Endothelial cell (in vitro differentiated cells): ENCODE measurements at regions not wholly inside any gene's neighbourhood (a gene's known extent, or its start where the extent isn't known, plus 50 kb on each side); places are given as distances from the start of the nearest gene placed in this dataset.

Source experiments
- DNase-seq: peaks from one replicate; pipeline ENCODE4 v3.0.0; 2021; ENCODE audit warnings: low spot score
- H3K27ac Mint-ChIP-seq: one replicate; pipeline ENCODE4 v1.8.0; 2021; ENCODE audit warnings: mixed read lengths, inconsistent platforms; ENCODE audit not compliant: unreplicated experiment
- H3K27me3 Mint-ChIP-seq: one replicate; pipeline ENCODE4 v1.8.0; 2021; ENCODE audit warnings: mild to moderate bottlenecking, moderate library complexity, mixed read lengths, inconsistent platforms; ENCODE audit not compliant: unreplicated experiment
- H3K36me3 Mint-ChIP-seq: one replicate; pipeline ENCODE4 v1.8.0; 2021; ENCODE audit warnings: mild to moderate bottlenecking, low read depth, mixed read lengths, inconsistent platforms; ENCODE audit not compliant: unreplicated experiment
- H3K4me1 Mint-ChIP-seq: one replicate; pipeline ENCODE4 v1.8.0; 2021; ENCODE audit warnings: mild to moderate bottlenecking, mixed read lengths, inconsistent platforms; ENCODE audit not compliant: unreplicated experiment
- H3K4me3 Mint-ChIP-seq: one replicate; pipeline ENCODE4 v1.8.0; 2021; ENCODE audit warnings: mild to moderate bottlenecking, mixed read lengths, inconsistent platforms; ENCODE audit not compliant: unreplicated experiment
- H3K9me3 Mint-ChIP-seq: one replicate; pipeline ENCODE4 v1.8.0; 2021; ENCODE audit warnings: mixed read lengths, inconsistent platforms; ENCODE audit not compliant: unreplicated experiment
- TF ChIP-seq, protein P1 (sequence below): fragments of 200-600 bp; sonication (generic); IDR thresholded peaks from one replicate; pipeline ENCODE4 v1.5.0; 2021; ENCODE audit warnings: antibody characterized with exemption; ENCODE audit not compliant: unreplicated experiment

DNA sequence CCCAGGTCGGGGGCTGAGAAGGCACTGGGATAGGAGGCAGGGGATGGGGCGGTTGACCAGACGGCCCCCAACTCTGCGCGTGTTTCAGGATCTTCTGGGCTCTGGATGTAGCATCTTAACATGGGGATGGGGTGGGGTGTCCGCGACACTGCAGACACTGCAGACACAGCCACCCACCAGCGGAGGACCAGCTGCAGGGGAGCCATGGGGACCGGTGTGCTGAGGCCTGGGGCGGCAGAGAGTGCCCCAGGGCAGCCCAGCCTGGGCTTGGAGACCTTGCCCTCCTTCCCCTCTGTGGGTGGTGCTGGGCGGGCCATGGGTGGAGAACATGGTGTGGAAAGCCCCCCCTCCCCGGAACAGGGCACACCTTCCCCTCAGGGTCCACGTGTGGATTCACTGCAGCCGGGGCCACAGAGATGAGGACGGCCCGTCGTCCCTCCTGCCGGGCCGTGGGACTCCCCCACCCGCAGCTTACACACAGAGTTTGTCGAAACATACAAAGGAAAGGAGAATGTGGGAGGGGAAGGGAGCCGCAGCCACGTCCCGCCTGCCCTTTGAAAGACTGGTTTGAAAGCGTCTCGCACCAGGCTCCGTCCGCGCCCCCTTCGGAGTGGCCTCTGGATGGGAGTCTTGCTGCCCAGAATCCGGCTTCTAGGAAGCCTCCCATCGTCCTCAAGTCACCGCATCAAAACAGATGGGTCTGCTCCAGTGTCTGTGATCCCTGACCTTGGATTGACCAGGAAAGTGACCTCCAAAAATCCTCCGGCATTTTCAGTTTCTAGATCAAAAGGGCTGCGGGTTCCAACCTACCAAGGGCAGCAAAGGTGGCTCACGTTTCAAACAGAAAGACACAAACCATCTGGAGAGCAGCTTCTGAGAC, 91.5 kb upstream of the TCERG1L start:
- H3K27ac Mint-ChIP-seq: no peak overlapping the region

DNA sequence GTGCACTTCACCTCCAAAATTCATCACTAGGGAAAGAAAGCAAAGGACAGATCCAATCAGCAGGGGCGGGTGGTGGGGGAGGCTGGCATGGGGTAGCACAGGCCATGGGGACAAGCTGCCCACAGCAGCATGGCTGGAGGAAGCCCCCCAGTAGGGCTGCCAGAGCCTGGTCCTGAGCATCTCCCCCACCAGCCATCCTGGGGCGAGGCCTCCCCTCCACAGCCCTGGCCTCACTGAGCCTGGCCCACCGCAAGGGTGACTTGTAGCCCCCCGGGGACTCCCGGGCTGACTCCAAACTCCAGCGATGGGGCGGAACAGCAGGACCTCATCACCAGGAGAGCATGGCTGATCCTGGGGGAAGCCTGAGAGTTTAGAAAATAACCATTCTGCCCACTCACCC, 92.4 kb upstream of the TCERG1L start:
- peaks cover 19% of the 10 kb centered on the region for H3K36me3 Mint-ChIP-seq
- H3K4me3 Mint-ChIP-seq: no peak overlapping the region
- H3K9me3 Mint-ChIP-seq: peaks cover 53% of the 10 kb centered on the region
- H3K4me1 Mint-ChIP-seq: no peaks in the 10 kb centered on the region
- TF ChIP-seq, protein P1, sequence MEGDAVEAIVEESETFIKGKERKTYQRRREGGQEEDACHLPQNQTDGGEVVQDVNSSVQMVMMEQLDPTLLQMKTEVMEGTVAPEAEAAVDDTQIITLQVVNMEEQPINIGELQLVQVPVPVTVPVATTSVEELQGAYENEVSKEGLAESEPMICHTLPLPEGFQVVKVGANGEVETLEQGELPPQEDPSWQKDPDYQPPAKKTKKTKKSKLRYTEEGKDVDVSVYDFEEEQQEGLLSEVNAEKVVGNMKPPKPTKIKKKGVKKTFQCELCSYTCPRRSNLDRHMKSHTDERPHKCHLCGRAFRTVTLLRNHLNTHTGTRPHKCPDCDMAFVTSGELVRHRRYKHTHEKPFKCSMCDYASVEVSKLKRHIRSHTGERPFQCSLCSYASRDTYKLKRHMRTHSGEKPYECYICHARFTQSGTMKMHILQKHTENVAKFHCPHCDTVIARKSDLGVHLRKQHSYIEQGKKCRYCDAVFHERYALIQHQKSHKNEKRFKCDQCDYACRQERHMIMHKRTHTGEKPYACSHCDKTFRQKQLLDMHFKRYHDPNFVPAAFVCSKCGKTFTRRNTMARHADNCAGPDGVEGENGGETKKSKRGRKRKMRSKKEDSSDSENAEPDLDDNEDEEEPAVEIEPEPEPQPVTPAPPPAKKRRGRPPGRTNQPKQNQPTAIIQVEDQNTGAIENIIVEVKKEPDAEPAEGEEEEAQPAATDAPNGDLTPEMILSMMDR: no peak
- DNase-seq: no peak
- peaks cover 12% of the 10 kb centered on the region for H3K27me3 Mint-ChIP-seq
- no peak overlapping the region for H3K27ac Mint-ChIP-seq

More for the DNA sequence above, 91.5 kb upstream of the TCERG1L start:
- peaks cover 58% of the 10 kb centered on the region for H3K9me3 Mint-ChIP-seq
- TF ChIP-seq, protein P1: no peak
- no peak overlapping the region for H3K4me3 Mint-ChIP-seq
- DNase-seq: no peak
- peaks cover 24% of the 10 kb centered on the region for H3K36me3 Mint-ChIP-seq
- H3K4me1 Mint-ChIP-seq: no peaks in the 10 kb centered on the region
- H3K27me3 Mint-ChIP-seq: peaks cover 10% of the 10 kb centered on the region

DNA sequence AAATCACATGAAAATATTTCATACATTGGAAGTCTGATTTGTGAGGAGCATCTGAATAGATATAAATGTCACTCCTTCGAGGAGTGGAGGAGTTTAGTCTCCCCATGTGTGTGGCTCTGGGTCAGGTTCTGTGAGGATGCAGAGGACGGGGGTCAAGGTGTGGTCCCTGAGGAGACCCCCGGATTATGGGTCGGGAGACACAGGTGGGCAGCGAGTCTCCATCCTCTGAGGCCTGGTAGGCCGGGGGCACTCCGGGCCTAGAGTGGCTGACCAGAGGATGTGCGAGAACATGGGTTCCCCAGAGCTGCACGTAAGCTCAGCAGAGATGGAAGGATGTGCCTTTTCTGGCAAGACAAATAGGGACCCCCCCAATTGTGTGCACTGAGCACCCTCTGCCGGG, 93.4 kb upstream of the TCERG1L start:
- TF ChIP-seq, protein P1: no peak
- H3K4me1 Mint-ChIP-seq: no peaks in the 10 kb centered on the region
- peak overlapping the region; percentile 73 for H3K27ac Mint-ChIP-seq
- H3K9me3 Mint-ChIP-seq: peaks cover 52% of the 10 kb centered on the region
- H3K4me3 Mint-ChIP-seq: no peak overlapping the region
- H3K27me3 Mint-ChIP-seq: peaks cover 15% of the 10 kb centered on the region
- H3K36me3 Mint-ChIP-seq: peaks cover 26% of the 10 kb centered on the region
- DNase-seq: no peak

DNA sequence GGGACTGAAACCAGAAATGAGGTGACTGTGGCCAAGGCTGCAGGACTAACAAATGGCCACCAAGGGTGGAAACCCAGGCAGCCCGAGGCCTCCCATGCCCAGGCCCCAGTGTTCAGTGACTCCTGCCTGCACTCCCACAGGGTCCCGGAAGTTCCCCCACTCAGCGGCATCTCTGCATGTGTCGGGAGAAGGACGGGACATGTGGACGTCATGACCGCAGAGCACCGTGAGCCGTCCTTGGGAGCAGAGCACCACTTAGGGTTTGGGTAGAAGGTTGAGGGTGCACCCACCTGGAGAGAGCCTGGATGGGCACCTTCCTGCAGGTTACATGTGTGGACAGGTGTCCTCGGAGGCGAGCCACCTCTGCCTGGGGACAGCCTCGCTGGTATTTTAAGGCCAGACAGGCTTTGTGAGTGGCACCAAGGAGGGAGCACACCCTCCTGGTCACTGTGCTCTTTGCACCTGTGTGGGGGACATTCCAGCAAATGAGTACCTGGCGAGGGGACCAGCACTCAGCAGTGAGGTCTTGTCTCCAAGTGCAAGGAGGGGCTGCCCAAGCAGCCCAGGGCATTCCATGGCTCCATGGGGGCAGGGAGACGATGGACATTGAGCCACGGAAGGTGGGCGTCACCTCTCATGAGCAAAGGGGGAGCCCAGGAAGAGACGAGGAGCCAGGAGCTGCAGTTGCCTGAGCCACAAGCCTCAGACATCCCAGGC, 95.3 kb upstream of the TCERG1L start:
- TF ChIP-seq, protein P1: no peak
- Mint-ChIP-seq H3K36me3 (peaks cover 24% of the 10 kb centered on the region), H3K27ac (no peak overlapping the region), H3K9me3 (peaks cover 41% of the 10 kb centered on the region), H3K4me1 (no peaks in the 10 kb centered on the region), H3K27me3 (peaks cover 13% of the 10 kb centered on the region), H3K4me3 (no peak overlapping the region)
- DNase-seq: no peak

DNA sequence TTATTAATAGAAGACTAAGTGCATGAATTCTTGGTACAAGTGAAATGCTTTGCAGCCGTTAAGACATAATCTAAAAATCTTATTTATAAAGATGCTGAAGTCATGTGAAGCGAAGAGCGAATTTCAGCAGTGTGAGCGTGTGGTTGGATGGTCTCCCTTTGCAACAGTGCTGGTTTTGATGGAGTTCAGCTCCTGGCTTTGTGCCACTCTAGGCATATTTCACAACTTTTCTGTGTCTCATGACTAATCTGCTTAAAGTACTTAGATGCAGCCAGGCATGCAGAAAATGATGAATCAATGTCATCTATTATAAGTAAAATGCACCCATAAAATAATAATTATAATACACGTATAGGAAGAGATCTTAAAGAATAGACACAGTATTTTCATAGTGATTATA, 107.2 kb upstream of the TCERG1L start:
- no peak for DNase-seq
- Mint-ChIP-seq H3K9me3 (peaks cover 39% of the 10 kb centered on the region), H3K27me3 (peaks cover 6% of the 10 kb centered on the region), H3K36me3 (peaks cover 13% of the 10 kb centered on the region), H3K27ac (no peak overlapping the region), H3K4me3 (no peak overlapping the region), H3K4me1 (no peaks in the 10 kb centered on the region)
- TF ChIP-seq, protein P1: no peak
